NCI-H2081 treated with DMSO at 0.1 percent for 48 hours (cell line): ENCODE measurements at regions not wholly inside any gene's neighbourhood (a gene's known extent, or its start where the extent isn't known, plus 50 kb on each side); places are given as distances from the start of the nearest gene placed in this dataset.
"Not testable (repeated sequence)": the region's sequence is repeated elsewhere in the genome, so short reads cannot be mapped to it uniquely, and the experiment has no call there.

Source experiments
- DNase-seq: peaks from one replicate; lab custom pipeline; 2025; lab: John Stamatoyannopoulos, UW

- DNase-seq = no peak
Measured at GRCh38 chr4:66602622-66603021, 932.3 kb upstream of the EPHA5 start.

DNA sequence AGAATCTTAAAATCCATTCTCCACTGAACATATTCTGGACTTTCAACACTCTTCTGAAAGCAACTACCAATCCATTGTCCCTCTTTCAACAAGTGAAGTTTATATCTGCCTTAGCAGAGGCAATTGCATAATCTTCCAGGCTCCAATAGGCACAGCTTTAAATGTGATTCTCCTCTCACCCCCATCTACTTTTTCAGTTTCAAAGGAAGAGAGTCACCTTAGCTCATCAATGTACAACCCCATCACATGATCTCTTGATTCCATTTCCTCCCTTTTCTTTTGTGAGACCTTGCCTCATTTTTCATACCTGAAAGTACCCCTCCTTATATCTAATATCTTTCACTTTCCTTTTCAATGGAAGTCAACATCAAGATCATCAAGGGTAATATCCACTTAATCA, 921.7 kb upstream of the EPHA5 start:
- no peak for DNase-seq

DNA sequence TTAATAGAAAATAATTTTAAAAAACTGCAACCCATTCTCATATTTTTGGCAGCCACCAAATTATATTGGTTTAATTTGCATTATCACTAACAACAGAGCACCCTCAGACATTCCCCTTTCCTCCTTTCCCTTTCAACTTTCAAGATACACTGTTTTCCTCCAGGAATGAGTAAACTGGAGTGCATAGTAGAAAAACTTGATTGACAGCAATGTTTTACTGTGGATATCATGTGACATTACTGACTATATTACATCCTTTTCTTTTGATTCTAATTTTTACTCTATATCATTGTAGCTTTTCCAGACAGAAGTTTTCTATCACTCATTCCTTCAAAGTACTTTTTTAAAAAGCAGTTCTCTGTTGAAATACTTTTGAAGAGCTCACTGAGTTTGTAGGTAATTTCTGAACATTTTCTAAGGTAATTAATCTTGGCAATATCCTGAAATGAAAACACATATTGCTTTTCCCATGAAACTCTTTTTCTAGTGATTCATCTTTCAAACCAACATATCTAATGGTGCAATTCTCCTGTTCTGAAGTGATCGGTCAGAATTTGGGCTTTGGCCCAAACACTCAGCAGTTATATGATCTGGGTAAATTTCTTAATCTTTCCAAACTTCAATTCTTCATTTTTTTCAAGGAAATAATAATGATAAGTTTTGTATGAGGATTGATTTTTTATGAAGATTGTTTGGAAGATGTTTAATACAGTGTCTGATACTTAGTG, 920.4 kb upstream of the EPHA5 start:
- DNase-seq = no peak

- no peak for DNase-seq
Measured at GRCh38 chr4:66589183-66589582, 918.9 kb upstream of the EPHA5 start.

DNA sequence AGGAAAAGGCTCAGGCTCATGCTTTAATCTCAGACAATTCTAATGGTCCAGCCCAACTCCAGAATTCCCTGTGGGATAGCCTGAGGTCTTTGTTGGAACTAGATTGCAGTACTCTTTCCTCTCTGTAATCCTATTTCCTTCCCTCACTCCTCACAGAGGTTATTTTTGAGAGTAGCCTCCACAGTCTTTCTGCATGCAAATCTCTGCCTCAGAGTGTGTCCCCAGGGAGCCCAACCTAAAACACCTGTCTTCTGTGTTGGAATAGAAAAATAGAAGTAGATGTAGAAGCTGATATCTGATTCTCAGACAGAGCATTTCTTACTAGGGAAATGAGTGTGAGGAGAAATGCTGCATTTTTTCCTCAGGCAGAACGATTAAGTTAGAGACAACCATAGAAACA, 915.5 kb upstream of the EPHA5 start:
- no peak for DNase-seq

DNA sequence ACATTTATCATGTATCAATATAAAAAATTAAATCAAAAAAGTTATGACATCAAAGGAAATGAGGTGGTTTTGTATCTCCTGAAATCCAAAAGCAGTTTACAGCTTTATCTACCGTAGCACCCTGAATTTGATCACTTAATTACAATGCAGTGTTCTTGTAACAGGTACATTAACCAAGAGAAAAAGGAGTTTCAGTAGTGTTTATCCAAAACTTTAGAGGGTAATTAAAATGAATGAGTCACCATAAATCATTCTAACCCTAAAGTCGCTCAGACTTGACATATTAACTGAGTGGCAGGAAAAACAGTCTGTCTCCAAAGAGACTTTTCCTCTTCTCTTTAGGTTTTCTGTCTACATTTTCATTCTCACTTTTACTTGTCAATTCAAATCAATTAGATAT, 907.6 kb upstream of the EPHA5 start:
- DNase-seq = no peak

GRCh38 chr4:66575008-66575696, 904.9 kb upstream of the EPHA5 start:
- DNase-seq = no peak

DNA sequence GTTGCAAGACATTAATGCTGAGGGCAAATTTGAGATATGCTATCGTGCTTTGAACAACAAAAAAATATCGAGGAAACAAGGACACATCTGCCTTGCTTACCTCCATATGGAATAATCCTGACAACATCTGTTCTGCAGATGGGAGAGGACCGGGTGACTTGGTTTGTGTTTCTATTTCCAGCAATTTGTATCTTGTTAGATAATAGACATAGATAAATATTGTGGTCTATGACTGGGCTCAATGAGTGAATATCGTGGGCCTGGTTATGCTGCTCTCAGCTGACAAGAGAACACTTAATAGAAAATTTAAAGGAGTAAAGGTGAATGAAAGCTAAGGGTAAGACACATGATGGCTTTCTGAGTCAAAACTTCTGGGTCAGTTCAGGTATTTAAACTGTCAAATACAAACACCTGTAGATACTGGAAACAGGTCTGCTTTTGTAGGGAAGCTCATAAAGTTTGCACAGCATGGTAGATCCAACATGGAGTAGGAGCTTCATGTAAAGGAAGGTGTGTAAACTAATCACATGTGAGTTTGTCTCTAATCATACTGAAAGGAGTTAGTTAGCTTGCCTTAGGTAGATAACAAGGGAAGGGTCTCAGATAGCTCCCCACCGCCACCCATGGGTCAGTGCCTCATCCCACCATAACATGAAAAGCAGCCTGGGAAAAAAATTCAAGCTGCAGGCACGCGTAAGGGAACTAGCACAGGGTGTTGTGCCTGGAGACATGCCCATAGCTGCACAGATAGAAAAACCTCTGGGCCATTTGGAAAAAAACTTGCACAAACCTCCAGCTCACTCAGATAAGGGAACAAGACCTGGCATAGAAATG, 904.1 kb upstream of the EPHA5 start:
- DNase-seq = no peak

- DNase-seq = no peak
Measured at GRCh38 chr4:66572949-66573348, 902.7 kb upstream of the EPHA5 start.

DNA sequence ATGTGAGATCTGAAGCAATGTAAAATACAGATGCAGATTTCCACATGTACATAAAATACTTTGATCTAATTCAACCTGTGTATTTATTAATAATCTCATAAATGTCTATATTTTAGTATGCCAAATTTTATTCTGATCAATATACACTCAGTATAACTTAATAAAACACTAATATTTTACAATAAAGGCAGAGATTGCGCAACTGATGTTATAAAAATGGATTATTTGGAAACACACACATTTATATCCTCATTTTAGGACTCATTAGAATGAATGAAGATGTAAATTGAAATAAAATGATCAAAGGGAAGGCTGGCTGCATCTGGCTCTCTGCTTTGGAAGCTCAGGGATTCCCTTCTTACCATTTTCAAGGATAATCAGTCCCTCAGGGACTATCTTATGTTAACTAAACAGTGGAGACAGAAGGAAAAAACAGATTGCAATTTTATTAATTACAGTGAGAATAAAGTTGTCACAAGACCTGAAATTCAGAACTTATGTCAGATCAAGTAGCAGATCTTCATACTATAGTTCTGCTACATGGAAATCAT, 900.9 kb upstream of the EPHA5 start:
- DNase-seq = no peak

DNA sequence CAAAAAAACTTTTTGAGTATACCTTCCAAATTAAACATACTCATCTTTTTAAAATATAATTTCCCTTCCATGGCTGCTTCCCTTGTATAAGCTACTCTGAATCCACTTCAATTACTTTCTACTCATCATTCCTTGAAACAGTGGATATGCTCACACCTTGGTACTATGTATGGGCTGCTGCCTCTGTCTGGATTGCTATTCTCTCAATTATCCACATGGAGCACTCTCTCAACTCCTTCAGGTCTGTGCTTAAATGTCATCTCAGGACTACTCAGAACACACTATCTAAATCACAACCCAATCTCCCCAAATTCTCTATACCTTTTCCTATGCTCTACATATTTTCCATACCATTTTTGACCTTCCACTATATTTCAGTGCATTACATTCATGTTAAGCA, 898.9 kb upstream of the EPHA5 start:
- DNase-seq = no peak

DNA sequence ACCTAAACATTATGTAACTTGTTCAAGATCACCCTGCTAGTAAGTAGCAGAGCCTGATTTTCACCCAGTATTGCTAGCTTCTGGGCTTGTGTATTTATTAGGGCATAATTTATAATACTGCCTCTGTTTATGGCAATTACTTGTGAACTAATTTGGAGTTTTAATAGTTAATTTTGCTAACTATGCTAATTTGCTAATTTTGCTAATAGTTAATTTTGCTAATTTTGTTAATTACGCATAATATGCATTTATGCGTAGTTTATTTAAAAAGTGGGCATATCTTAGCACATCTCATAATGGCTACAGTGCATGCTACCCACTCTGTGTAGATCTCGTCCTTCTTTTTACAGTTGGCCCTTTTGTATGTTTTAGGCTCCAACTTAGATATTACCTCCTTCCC, 898.1 kb upstream of the EPHA5 start:
- no peak for DNase-seq

GRCh38 chr4:66568001-66568400, 897.7 kb upstream of the EPHA5 start:
- DNase-seq = no peak

GRCh38 chr4:66567551-66567950, 897.3 kb upstream of the EPHA5 start:
- no peak for DNase-seq

- DNase-seq = no peak
Measured at GRCh38 chr4:66565801-66566200, 895.5 kb upstream of the EPHA5 start.

GRCh38 chr4:66564901-66565651, 894.8 kb upstream of the EPHA5 start:
- no peak for DNase-seq

GRCh38 chr4:66562276-66562806, 892.1 kb upstream of the EPHA5 start:
- no peak for DNase-seq

DNA sequence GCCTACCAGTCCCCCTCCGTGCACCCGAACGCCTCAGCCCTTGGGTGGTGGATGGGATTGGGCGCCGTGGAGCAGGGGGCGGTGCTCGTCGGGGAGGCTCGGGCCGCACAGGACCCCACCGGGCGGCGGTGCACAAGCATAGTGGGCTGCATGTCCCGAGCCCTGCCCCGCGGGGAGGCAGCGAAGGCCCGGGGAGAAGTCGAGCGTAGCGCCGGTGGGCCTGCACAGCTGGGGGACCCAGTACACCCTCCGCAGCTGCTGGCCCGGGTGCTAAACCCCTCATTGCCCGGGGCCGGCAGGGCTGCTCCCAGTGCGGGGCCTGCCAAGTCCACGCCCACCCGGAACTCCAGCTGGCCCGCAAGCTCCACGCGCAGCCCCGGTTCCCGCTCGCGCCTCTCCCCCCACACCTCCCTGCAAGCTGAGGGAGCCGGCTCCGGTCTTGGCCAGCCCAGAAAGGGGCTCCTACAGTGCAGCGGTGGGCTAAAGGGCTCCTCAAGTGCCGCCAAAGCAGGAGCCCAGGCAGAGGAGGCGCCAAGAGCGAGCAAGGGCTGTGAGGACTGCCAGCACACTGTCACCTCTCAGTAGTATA, 891.3 kb upstream of the EPHA5 start:
- not testable (repeated sequence) for DNase-seq

DNA sequence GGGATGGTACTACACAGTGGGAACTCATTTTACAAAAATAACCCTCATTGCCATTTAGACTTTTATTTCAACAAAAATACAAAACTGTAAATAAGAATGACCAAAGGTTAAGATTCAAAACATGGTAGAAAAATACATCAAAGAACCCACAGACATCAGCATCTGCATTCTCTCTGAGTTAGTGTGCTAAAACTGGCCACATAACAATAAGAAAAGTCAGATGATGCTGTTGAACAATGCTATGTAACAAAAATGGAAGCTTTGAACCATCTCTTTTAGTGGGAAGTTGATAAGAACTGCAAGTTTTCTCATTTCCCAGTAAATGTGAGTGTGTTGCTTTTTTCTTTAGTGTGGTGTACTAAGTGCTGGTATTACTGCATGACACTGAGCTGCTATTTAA, 888.4 kb upstream of the EPHA5 start:
- no peak for DNase-seq

DNA sequence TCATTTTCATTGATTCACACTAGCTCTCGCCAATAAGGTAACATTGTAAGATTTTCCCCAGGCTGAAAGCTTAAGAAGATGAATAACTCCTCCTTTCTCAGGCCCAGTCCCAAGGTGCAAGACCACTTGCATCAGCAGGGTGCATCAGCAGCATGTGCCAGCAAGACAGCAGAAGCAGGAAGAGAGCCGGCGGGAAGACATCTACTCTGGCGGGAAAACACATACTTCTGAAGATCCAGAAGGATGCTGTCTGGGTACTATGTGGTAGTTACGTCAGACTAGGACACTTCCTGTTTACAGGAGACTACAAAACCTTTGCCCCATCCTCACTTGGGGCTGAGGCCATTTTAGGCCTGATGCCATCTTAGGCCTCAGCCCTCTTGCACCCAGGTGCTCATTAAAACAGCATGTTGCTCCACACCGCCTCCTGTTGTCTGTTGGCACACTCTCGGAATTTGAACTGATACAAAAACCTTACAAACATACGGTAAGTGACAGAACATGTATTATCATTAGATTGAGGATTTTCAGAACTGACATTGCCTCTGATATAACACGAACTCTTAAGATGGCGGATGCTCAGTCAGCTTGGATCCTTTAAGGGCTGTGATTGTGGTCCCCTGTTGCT, 886.5 kb upstream of the EPHA5 start:
- DNase-seq = no peak

DNA sequence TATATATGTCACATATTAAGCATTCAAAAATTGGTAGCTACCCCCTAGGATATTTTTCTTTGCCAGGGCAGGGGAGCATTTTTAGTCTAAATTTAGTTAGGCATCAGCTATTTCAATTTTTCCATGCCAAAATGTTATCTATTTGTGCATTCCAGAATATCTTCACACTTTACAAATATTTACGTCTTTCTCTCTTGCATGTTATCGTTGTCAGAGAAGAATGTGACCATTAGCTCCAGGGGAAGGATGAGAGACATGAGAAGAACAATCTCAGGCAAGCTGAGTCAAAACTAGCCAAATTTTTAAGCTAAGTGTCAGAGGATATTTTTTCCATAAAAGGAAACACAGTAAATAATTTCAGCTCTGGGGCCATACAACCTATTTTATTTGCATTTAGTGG, 885.0 kb upstream of the EPHA5 start:
- DNase-seq = no peak
